Vagina (tissue), 2 donors: ENCODE measurements at regions not wholly inside any gene's neighbourhood (a gene's known extent, or its start where the extent isn't known, plus 50 kb on each side); places are given as distances from the start of the nearest gene placed in this dataset.

Experiments used
- DNase-seq, 2 donors: peaks; one replicate each; pipeline ENCODE4 v3.0.0-alpha.2; 2017; ENCODE audit errors: extremely low spot score in 2 of 2
- H3K27ac ChIP-seq: fragments of 200-600 bp; sonication (generic); one replicate; pipeline ENCODE4 v1.5.1; 2019
- H3K27me3 ChIP-seq: fragments of 200-600 bp; sonication (generic); one replicate; pipeline ENCODE4 v1.5.1; 2019
- H3K36me3 ChIP-seq, 2 donors: fragments of 200-600 bp; sonication (generic); one replicate each; pipeline ENCODE4 v1.5.1; 2017 to 2019
- H3K4me1 ChIP-seq: fragments of 200-600 bp; sonication (generic); one replicate; pipeline ENCODE4 v1.5.1; 2019
- H3K4me3 ChIP-seq, 2 donors: fragments of 200-600 bp; sonication (generic); 1 replicate in 1 of 2; 2 replicates in 1 of 2; pipeline ENCODE4 v1.5.1; 2016 to 2019
- H3K9me3 ChIP-seq: fragments of 200-600 bp; sonication (generic); one replicate; pipeline ENCODE4 v1.5.1; 2019
- POLR2A ChIP-seq, 2 donors: fragments of 450-650 bp; IDR thresholded peaks; one replicate each; pipeline ENCODE4 v1.6.1; 2017; ENCODE audit warnings: antibody characterized with exemption in 2 of 2, mild to moderate bottlenecking in 2 of 2, moderate library complexity in 2 of 2
- POLR2AphosphoS5 ChIP-seq, 2 donors: sonication (generic); formaldehyde crosslinking; IDR thresholded peaks; one replicate each; pipeline ENCODE4 v1.9.0; 2017; ENCODE audit warnings: antibody characterized with exemption in 2 of 2, mild to moderate bottlenecking in 2 of 2, low read depth in 1 of 2; ENCODE audit not compliant: insufficient read depth in 1 of 2
- intact Hi-C: fragments of 100-400 bp; cut with DNase I; formaldehyde crosslinking; loops from one replicate; pipeline ENCODE4 v1.15.1; 2023
- TF ChIP-seq, protein P1 (sequence below), 3 experiments: fragments of 450-650 bp in 2 of 3; fragments of 200-600 bp in 1 of 3; sonication (generic) in 1 of 3; IDR thresholded peaks; one replicate each; pipeline ENCODE4 v1.5.1; 2017 to 2019; ENCODE audit warnings: antibody characterized with exemption in 3 of 3, mild to moderate bottlenecking in 2 of 3, moderate library complexity in 2 of 3

DNA sequence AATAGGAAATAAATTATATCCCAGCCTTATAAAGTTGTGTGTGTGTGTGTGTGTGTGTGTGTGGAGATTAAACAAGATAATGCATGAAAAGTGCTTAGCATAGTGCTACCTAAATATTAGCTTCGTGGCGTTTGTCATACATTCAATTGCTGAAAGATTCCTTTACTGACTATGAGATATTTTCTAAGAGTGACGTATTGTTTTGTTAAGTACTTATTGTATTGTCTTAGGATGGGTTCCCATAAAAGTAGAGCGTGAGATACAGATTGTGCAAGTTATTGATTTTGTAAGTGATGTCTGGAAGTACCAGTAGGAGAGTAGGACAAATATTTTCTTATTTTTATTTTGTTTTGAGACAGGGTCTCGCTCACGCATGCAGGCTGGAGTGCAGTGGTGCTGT is 730.0 kb downstream of the CDH8 start:
- DNase-seq, result no peak
- no peak overlapping the region for H3K4me3 ChIP-seq
- intact Hi-C loops, result no loop called here
- no peak overlapping the region for H3K27ac ChIP-seq
- TF ChIP-seq POLR2AphosphoS5 (IDR thresholded peaks at IDR 0.05; ENCODE audit: insufficient read depth in 1 of 2, low read depth in 1 of 2) (no peak), POLR2A (IDR thresholded peaks at IDR 0.05) (no peak)
- TF ChIP-seq, protein P1, sequence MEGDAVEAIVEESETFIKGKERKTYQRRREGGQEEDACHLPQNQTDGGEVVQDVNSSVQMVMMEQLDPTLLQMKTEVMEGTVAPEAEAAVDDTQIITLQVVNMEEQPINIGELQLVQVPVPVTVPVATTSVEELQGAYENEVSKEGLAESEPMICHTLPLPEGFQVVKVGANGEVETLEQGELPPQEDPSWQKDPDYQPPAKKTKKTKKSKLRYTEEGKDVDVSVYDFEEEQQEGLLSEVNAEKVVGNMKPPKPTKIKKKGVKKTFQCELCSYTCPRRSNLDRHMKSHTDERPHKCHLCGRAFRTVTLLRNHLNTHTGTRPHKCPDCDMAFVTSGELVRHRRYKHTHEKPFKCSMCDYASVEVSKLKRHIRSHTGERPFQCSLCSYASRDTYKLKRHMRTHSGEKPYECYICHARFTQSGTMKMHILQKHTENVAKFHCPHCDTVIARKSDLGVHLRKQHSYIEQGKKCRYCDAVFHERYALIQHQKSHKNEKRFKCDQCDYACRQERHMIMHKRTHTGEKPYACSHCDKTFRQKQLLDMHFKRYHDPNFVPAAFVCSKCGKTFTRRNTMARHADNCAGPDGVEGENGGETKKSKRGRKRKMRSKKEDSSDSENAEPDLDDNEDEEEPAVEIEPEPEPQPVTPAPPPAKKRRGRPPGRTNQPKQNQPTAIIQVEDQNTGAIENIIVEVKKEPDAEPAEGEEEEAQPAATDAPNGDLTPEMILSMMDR (IDR thresholded peaks at IDR 0.05), result no peak
- H3K9me3 ChIP-seq, result no peaks in the 10 kb centered on the region
- H3K27me3 ChIP-seq, result no peaks in the 10 kb centered on the region
- no peaks in the 10 kb centered on the region for H3K36me3 ChIP-seq
- no peaks in the 10 kb centered on the region for H3K4me1 ChIP-seq

DNA sequence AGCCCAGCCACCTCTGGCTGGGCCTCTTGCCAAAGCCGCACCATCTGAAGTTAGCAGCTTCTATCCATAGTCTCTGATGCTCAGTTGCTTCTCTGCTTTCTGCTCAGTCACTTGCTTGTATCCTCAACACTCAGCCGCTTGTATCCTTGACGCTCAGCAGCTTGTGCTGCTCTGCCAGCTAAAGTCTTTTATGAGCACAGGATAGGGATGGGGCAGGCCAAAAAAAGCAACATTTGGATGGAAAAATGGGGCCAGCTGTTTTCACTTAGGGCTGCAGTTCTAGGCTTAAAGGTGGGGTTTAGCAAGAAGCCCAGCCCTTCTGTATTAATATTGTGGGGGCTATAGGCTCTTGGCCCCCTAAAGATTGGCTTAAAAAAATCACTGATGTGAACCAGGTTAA is 739.4 kb downstream of the CDH8 start:
- no peak for DNase-seq

DNA sequence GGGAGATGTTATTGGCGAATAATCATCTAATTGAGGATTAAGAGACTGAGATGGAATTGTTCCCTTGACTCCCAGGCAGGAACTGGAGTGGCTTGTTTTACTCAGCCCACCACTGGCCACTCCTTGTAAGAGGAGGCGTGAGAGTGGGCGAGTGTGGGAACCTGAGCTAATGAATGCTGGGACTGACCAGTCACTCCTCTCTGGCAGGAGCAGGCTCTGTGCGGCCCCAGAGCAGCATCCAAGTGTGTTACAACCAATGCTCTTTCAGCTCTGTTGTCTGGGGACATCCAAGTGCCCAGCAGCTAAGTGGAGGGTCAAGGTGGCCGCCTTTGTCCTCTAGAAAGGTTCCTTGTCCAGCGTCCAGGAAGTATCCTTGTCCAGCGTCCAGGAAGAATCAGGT is 739.9 kb downstream of the CDH8 start:
- no peak overlapping the region for H3K4me3 ChIP-seq
- no peaks in the 10 kb centered on the region for H3K36me3 ChIP-seq
- H3K4me1 ChIP-seq, result no peaks in the 10 kb centered on the region
- no peaks in the 10 kb centered on the region for H3K9me3 ChIP-seq
- intact Hi-C loops, result no loop called here
- H3K27ac ChIP-seq, result no peak overlapping the region
- no peak for DNase-seq
- no peak for TF ChIP-seq POLR2AphosphoS5 (IDR thresholded peaks at IDR 0.05; ENCODE audit: insufficient read depth in 1 of 2, low read depth in 1 of 2)
- TF ChIP-seq, protein P1 (IDR thresholded peaks at IDR 0.05), result no peak
- no peak for TF ChIP-seq POLR2A (IDR thresholded peaks at IDR 0.05)
- H3K27me3 ChIP-seq, result no peaks in the 10 kb centered on the region

More for the DNA sequence above, 739.4 kb downstream of the CDH8 start:
- H3K4me3 ChIP-seq, result no peak overlapping the region
- no peaks in the 10 kb centered on the region for H3K27me3 ChIP-seq
- TF ChIP-seq POLR2AphosphoS5 (IDR thresholded peaks at IDR 0.05; ENCODE audit: insufficient read depth in 1 of 2, low read depth in 1 of 2), result no peak
- TF ChIP-seq, protein P1 (IDR thresholded peaks at IDR 0.05), result no peak
- no peak for TF ChIP-seq POLR2A (IDR thresholded peaks at IDR 0.05)
- no peaks in the 10 kb centered on the region for H3K36me3 ChIP-seq
- no peak overlapping the region for H3K27ac ChIP-seq
- no peaks in the 10 kb centered on the region for H3K4me1 ChIP-seq
- no peaks in the 10 kb centered on the region for H3K9me3 ChIP-seq
- intact Hi-C loops, result no loop called here

DNA sequence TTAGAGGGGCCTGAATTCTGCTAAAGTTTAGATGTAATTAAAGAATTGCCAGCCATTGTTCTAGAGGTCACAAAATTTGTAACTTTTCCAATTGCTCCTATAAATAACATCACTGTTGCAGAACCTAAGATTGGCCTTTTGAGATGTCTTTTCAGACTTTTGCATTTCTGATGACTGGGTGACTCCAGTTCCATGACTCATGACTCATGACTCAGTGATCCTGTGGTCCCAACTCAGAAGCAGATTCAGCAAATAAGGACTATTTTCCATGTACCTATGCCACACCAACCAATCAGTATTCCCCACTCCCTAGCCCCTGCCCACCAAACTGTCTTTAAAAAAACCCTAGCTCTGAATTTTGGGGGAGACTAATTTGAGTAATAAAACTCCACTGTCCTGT is 740.9 kb downstream of the CDH8 start:
- no peak for TF ChIP-seq POLR2AphosphoS5 (IDR thresholded peaks at IDR 0.05; ENCODE audit: insufficient read depth in 1 of 2, low read depth in 1 of 2)
- intact Hi-C loops, result no loop called here
- no peaks in the 10 kb centered on the region for H3K27me3 ChIP-seq
- H3K4me3 ChIP-seq, result no peak overlapping the region
- H3K36me3 ChIP-seq, result no peaks in the 10 kb centered on the region
- H3K4me1 ChIP-seq, result no peaks in the 10 kb centered on the region
- no peaks in the 10 kb centered on the region for H3K9me3 ChIP-seq
- DNase-seq, result no peak
- H3K27ac ChIP-seq, result no peak overlapping the region

DNA sequence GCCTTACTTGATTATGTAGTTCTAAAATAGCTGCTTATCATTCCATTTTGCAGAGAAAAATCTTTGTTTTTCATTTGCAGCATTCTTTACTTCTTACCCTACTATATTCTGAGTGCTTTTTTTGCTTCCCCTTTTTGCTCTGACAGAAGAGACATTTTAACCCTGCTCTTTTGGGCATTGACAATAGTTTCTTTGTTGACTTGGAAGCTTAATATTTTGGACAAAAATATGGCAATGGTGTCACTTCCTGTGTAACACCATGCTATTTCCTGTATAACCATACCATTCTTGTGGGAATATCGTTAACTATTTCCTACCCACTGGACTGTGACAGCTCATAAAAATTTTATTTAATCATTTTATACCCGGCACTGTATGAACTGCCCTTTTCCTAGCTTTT is 747.1 kb downstream of the CDH8 start:
- no peak overlapping the region for H3K27ac ChIP-seq
- H3K36me3 ChIP-seq, result no peaks in the 10 kb centered on the region
- H3K4me1 ChIP-seq, result no peaks in the 10 kb centered on the region
- no peak for DNase-seq
- intact Hi-C loops, result no loop called here
- no peaks in the 10 kb centered on the region for H3K27me3 ChIP-seq
- TF ChIP-seq POLR2AphosphoS5 (IDR thresholded peaks at IDR 0.05; ENCODE audit: insufficient read depth in 1 of 2, low read depth in 1 of 2) (no peak), POLR2A (IDR thresholded peaks at IDR 0.05) (no peak)
- TF ChIP-seq, protein P1 (IDR thresholded peaks at IDR 0.05), result no peak
- H3K9me3 ChIP-seq, result no peaks in the 10 kb centered on the region
- no peak overlapping the region for H3K4me3 ChIP-seq

DNA sequence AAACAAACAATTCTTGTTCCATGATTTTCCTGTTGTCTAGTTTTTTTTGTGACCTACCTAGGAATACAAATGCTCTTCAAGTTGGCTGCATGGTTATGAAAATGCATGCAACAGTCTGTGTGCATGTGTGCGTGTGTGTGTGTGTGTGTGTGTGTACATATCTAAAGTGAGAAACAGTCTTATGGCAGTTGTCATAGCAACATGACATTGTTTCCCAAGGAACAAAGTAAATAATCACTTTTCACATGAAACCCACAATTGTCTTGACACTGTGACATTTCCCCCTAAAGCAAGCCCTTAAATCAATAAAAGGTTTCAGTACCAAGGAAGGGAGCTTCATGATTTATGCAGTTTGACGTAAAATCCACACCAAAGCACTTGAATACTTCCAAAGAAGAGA is 758.4 kb downstream of the CDH8 start:
- no peaks in the 10 kb centered on the region for H3K9me3 ChIP-seq

More for the DNA sequence above, 758.4 kb downstream of the CDH8 start:
- H3K27ac ChIP-seq, result no peak overlapping the region
- no peak for TF ChIP-seq POLR2A (IDR thresholded peaks at IDR 0.05)
- TF ChIP-seq POLR2AphosphoS5 (IDR thresholded peaks at IDR 0.05; ENCODE audit: insufficient read depth in 1 of 2, low read depth in 1 of 2), result no peak
- TF ChIP-seq, protein P1 (IDR thresholded peaks at IDR 0.05), result no peak
- no peak overlapping the region for H3K4me3 ChIP-seq
- no peak for DNase-seq
- intact Hi-C loops, result no loop called here
- H3K4me1 ChIP-seq, result no peaks in the 10 kb centered on the region
- no peaks in the 10 kb centered on the region for H3K27me3 ChIP-seq
- H3K36me3 ChIP-seq, result no peaks in the 10 kb centered on the region
